HL-60 (cell line): ENCODE measurements at regions not wholly inside any gene's neighbourhood (a gene's known extent, or its start where the extent isn't known, plus 50 kb on each side); places are given as distances from the start of the nearest gene placed in this dataset.

Source experiments
- DNase-seq, 2 experiments: peaks; one replicate each; pipeline ENCODE4 v3.0.0-alpha.2; 2010 to 2020; ENCODE audit warnings: low read depth in 1 of 2, low spot score in 1 of 2
- H3K27ac ChIP-seq: fragments of 250-450 bp; sonication (Bioruptor Pico); replicated peaks from 2 replicates; pipeline ENCODE4 v1.5.1; 2020; ENCODE audit warnings: mild to moderate bottlenecking, moderate library complexity
- H3K27me3 ChIP-seq: fragments of 250-450 bp; sonication (Bioruptor Pico); 2 replicates; pipeline ENCODE4 v1.5.1; 2021; ENCODE audit warnings: mild to moderate bottlenecking, moderate library complexity; ENCODE audit not compliant: insufficient read depth, poor library complexity, severe bottlenecking
- H3K4me3 ChIP-seq: replicated peaks from 2 replicates; pipeline ENCODE4 v1.5.1; 2011; ENCODE audit warnings: mild to moderate bottlenecking, control low read depth, low read length; ENCODE audit not compliant: insufficient read depth
- CTCF ChIP-seq: IDR thresholded peaks from one replicate; pipeline ENCODE4 v1.5.1; 2011; ENCODE audit warnings: low read length, control low read depth, inconsistent platforms; ENCODE audit not compliant: insufficient read depth
- GABPA ChIP-seq: IDR thresholded peaks from 2 replicates; pipeline ENCODE4 v1.6.1; 2012; ENCODE audit warnings: low read depth
- POLR2AphosphoS5 ChIP-seq: IDR thresholded peaks from 2 replicates; pipeline ENCODE4 v1.6.1; 2012; ENCODE audit warnings: low read depth
- REST ChIP-seq: IDR thresholded peaks from 2 replicates; pipeline ENCODE4 v1.6.1; 2012; ENCODE audit warnings: low read depth; ENCODE audit not compliant: insufficient replicate concordance
- SPI1 ChIP-seq: IDR thresholded peaks from 2 replicates; pipeline ENCODE4 v1.6.1; 2012; ENCODE audit warnings: low read depth, mild to moderate bottlenecking, borderline replicate concordance

GRCh38 chr20:51121901-51122412 is 99.0 kb upstream of the KCNG1 start:
- no peak overlapping the region for H3K27ac ChIP-seq
- H3K4me3 ChIP-seq: no peak overlapping the region
- TF ChIP-seq SPI1: no peak
- TF ChIP-seq REST: no peak
- TF ChIP-seq CTCF: no peak
- TF ChIP-seq GABPA: no peak
- H3K27me3 ChIP-seq: no peaks in the 10 kb centered on the region
- DNase-seq: no peak

GRCh38 chr20:51121272-51121671 is 98.4 kb upstream of the KCNG1 start:
- TF ChIP-seq GABPA (no peak), CTCF (no peak), SPI1 (no peak), REST (no peak), POLR2AphosphoS5 (no peak)
- Histone ChIP-seq H3K27ac (no peak overlapping the region), H3K4me3 (no peak overlapping the region), H3K27me3 (no peaks in the 10 kb centered on the region)
- no peak for DNase-seq

GRCh38 chr20:51120868-51121267 is 98.0 kb upstream of the KCNG1 start:
- no peaks in the 10 kb centered on the region for H3K27me3 ChIP-seq
- no peak overlapping the region for H3K27ac ChIP-seq
- no peak overlapping the region for H3K4me3 ChIP-seq

More at GRCh38 chr20:51120868-51121267, 98.0 kb upstream of the KCNG1 start:
- no peak for DNase-seq
- TF ChIP-seq GABPA: no peak
- no peak for TF ChIP-seq POLR2AphosphoS5
- TF ChIP-seq SPI1: no peak
- no peak for TF ChIP-seq REST
- no peak for TF ChIP-seq CTCF
